Stimulated activated CD4-positive, alpha-beta T cell treated with anti-CD3 and anti-CD28 coated beads, Interleukin-4, amount 100 ng/mL, for 1 hour (primary cell): ENCODE measurements at regions not wholly inside any gene's neighbourhood (a gene's known extent, or its start where the extent isn't known, plus 50 kb on each side); places are given as distances from the start of the nearest gene placed in this dataset.
"Not testable (repeated sequence)": the region's sequence is repeated elsewhere in the genome, so short reads cannot be mapped to it uniquely, and the experiment has no call there.

Experiments used
- DNase-seq: peaks from one replicate; pipeline ENCODE4 v3.0.0-alpha.2; 2020

DNA sequence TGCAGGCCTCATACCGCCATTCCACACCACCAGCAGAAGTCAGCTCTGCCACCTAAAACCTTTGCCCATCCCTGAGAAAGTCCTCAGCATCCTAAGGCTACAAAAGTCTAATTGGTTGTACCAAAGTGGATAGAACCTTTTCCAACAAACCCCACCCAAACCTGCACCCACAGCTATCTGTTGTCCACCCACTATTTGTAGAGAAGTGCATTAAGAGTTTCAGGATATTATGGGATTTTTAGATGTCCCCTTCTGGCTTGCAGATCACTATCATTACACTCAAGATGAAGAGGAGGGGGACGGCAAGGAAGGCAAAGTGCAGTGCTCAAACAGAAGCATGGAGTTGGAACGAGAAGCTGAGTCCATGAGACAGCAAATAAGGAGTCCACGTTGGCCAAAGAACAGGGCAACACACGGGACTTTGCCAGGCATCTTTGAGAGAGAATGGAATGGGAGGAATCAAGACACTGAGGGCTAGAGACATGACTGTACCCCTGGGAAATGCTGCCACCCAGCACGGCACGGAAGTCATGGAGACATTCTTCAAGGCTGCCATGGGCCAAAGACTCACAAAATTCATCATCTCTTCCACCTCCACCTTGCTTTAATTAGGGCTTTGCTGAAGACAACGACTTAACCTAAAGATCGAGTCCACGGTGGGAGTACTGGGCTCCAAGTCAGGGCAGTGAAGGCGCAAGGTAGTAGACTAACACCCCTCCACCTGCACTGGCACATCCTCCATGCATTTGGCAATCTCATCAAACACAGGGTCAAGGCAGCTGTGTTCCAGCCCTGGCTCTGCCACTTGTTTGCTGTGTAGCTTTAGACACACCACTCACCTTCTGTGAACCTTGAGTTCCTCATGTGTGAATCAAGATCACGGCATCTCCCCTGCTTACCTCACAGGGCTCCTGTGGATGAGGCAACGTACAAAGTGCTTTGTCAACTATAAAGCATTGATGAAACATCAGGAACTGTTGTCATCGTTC lies 112.9 kb upstream of the TMEM45B start:
- DNase-seq: no peak

DNA sequence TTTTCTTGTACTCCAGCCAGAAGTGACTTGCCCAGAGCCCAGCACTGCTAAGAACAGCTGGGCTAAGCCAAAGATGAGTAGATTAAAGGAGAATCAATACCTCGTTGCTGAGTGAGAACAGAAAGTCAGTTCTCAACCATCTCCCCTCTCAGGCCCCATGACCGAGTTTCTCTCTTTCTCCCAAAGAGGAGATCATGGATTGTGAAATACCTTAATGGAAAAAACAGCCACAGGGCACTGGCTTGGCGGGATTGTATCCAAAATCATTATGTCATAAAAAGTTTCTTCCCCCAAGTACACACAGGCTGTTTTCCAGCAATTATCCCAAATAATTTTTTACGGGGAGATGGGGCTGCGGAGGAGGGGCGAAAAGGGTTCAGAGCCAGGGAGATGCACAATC lies 111.8 kb upstream of the TMEM45B start:
- DNase-seq: no peak

DNA sequence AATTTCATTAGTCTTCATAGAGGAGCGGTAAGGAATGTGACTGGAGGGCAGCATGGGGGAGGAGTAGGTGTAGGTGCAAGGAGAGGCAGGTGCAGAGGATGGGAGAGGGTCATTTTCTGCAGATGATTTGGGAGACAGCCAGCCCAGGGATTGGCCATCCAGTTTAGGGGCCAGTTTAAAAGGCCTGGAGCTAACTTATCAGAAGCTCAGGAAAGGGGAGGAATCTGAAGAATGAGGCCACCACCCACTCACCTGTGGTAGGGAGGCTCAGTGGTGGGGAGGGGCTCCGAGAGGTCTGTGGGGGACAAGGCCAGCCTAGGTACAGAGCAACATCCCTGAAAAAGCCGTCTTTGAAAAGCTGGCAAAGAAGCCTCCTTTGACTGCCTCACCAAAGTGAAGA lies 110.8 kb upstream of the TMEM45B start:
- no peak for DNase-seq

DNA sequence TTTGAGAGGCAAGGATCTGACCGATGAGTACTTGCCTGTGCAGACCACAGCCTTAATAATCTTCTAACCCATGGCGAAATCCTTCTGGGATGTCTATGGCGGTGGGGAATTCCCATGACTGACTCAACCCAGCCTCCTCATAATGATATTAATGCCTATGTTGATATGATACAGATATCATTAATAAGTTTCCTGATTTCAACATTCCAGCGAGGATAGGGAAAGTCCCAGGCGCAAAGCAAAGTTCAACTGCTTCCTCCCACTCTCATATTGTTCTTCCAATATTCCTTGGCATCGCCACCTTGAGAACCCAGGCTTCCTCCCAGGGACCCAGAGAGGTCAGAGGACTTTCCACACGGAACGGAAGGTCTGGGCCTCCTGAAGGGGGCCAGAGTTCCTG lies 110.3 kb upstream of the TMEM45B start:
- DNase-seq: no peak

DNA sequence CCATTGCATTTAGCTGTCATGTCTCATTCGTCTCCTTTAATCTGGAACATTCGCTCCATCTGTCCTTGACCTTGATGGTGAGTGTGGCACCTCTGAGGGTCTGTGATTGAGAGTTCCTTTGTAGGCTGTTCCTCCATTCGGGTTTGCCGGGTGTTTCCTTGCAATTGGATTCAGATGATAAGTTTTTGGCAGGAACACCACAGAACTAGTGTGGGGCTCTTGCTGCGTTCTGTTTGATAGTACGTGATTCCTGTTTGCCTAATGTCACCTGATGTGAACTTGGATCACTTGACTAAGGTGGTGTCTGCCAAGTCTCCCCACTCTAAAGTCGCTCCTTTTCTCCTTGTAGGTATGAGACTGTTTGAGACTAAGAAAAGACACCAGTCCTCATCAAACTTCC lies 109.7 kb upstream of the TMEM45B start:
- DNase-seq: no peak

DNA sequence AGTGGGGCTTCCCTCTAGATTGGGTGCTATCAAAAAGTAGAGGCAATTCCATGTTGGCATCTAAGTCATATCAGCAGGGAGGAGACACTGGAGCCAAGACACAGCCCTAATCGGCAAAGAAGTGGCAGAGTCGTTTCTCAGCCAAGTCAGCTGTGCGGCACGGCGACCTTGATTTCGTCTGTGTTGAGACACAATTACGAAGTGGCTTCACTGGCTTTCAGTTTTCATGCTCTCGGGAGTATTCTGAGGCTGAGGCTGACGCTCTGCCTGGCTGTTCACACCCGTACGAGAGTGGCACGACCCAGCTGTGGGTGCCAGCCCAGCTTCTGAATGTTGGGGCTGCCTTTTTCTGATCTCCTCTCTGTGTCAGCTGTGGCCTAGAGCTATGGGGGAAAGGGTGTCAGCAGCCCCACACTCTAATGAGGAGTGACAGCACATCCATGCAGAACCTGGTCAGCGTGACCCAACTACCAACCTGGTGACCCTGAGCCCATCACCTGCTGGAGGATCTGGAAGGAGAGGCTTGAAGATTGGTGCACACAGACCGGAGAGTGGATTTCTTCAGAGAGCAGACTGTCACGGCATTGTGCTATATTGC lies 105.7 kb upstream of the TMEM45B start:
- no peak for DNase-seq

DNA sequence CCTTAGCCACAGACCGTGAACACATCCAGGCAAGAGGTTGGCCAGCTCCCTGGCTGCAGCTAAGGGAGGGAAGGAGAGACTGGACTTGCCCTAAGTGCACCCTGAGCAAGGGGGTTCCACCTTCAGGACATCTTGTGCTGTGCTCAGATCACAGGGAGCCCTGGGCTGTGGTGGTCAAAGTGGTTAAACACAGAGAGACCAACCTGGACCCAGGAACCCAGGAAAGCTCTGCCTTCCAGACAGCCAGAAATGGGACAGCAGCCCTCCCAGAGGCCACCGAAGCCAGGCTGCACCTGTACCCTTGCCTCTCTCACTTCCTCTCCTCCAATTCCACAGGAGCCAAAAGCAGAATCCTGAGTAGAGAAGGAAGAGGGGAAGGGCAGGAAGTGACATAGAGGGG lies 105.2 kb upstream of the TMEM45B start:
- DNase-seq: no peak

DNA sequence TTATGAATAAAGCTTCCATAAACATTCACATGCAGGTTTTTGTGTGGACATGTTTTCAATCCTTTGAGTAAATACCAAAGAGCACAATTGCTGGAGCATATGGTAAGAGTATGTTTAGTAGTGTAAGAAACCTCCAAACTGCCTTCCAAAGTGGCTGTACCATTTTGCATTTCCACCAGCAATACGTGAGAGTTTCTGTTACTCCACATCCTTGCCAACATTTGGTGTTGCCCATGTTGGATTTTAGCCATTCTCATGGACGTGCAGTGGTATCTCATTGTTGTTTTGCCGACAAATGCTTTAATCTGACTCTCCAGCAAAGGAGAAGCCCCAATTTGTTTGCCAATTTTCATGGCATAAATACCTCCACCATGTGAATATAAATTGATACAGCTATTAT lies 103.9 kb upstream of the TMEM45B start:
- no peak for DNase-seq

DNA sequence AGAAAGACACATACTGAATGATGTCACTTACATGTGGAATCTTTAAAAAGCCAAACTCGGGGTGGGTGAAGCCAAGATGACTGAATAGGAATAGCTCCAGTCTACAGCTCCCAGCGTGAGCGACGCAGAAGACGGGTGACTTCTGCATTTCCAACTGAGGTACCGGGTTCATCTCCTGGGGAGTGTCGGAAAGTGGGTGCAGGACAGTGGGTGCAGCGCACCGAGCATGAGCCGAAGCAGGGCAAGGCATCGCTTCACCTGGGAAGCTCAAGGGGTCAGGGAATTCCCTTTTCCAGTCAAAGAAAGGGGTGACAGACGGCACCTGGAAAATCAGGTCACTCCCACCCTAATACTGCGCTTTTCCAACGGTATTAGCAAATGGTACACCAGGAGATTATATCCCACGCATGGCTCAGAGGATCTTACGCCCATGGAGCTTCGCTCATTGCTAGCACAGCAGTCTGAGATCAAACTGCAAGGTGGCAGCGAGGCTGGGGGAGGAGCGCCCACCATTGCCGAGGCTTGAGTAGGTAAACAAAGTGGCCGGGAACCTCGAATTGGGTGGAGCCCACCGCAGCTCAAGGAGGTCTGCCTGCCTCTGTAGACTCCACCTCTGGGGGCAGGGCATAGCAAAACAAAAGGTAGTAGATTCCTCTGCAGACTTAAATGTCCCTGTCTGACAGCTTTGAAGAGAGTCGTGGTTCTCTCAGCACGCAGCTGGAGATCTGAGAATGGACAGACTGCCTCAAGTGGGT lies 103.0 kb upstream of the TMEM45B start:
- not testable (repeated sequence) for DNase-seq

DNA sequence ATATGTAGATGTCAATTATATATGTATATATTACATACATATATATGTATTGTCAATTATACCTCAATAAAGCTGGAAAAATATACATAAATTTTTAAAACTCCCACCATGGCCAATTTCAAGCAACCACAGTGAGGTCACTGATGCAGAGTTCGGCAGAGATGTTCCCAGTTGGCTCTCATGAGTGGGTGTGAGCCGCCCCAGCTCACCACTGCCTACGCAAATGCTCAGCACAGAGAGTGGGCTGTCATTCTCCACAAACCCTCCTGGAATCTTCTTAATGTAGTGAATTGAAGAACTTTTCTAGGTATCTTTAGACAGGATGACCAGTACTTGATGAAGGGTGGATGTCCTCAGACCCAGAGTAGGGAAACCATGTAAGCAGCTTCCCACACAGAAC lies 96.6 kb upstream of the TMEM45B start:
- DNase-seq: no peak

DNA sequence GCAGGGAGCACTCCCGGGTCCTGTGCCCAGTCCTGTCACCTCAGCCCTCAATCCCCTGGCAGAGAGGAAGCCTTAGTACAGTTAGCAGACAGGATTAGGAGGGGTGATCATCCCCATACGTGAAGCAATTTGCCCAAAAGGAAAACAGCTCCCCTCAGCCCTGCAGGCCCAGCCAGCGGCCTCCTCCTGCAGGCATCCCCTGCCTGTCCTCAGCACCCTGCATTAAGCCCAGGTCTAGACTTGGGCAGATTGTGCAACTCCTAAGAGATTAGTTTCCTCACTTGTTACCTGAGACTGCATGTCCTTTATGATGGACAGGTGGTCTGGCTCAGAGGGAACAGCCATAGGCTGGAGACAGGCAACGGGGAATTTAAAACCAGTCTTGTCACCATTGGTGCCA lies 95.5 kb upstream of the TMEM45B start:
- DNase-seq: no peak

DNA sequence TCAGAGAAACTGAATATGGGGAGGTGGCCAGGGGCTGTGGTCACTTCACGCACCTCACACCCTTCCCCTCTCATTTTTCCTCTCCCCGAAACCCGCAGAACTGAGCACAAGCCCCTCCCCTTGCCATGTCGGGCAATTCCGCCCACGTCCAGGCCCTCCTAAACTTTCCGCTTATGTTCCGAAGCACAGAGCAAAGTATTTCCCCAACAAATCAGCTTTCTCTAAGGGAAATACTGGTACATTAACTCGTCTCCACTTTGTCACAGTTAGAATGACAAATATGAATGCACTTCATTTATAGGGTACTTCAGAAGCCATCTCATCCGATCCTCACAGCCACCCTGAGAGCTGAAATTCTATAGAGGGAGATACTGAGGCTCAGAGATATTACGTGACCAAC lies 94.7 kb upstream of the TMEM45B start:
- DNase-seq: no peak

DNA sequence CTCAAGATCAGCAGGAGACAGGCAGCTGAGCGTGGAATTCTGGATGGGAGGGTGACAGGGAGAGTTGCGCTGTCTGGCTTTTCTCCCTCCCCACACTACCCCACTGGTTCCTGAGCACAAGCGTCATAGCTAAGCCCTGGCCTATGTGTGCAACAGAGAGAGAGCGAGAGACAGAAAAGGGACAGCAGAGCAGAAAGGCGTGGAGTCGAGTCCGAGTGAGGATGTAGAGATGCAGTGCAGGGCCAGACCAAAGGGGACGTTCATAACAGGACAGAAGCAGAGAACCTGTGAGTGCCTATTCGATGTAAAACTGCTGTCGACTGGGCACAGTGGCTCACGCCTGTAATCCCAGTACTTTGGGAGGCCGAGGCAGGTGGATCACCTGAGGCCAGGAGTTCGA lies 94.0 kb upstream of the TMEM45B start:
- no peak for DNase-seq

DNA sequence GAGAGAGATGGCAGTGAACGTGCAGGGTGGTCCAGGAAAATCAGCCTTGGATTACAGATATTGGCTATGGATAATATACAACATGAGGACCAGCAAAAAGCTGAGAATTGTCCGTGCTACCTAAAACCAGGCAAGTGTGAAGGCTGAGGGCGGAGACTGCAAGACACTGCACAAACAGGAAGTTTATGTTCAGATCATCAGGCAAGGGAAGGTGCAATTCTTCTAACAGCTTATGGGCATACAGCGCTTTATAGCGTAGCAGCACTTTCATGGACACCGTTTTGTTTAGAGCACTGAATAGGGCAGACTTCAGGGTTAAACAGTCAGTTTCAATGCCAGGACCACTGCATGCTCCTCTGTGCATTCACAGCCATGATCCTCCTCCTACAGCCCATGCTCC lies 93.1 kb upstream of the TMEM45B start:
- DNase-seq: no peak

DNA sequence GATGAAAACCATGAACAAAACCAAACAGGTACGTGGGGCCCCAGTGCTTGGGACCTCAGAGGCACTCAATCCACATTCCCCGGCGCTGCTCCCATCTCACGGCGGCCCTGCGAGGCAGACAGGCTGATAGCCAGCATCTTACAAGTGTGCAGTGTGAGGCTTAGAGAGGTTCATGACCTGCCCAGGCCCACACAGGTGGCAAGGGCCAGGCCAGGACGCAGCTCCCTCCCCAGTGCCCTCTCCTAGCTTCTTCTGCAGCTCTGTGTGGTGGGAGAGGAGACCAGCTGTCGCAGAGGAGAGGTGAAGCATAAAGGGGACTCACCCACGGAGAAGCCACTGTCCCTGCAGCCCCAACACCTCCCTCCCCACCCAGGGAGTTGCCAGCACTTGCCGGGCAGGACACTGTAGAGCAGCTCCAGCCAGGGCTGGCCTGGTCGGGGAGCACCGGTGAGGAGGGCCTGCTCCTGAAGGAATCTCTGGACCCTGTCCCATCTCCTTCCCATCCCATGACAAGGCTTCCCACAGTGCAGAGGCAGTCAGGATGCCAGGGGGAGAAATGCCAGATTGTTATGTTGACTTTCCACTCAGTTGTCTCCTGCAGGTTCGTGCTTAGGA lies 92.4 kb upstream of the TMEM45B start:
- no peak for DNase-seq

DNA sequence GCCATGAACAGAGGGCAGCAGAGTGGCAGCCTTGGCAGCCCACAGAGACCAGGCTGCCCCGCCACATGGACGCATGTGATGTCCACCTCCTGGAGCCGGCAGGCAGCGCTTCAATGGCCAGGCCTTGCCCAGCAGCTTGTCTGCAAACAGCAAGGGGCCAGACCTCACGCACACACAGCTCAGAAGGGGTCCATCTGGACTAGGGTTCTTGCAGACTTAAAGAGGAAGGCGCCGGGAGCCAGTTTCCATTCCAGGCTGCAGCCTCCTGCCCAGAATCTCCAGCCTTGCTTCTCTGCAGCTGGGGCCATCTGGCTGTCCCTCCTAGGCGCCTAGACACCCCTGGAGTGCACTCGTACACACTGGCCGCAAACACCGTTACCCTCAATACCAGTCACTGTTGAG lies 91.9 kb upstream of the TMEM45B start:
- DNase-seq: no peak

DNA sequence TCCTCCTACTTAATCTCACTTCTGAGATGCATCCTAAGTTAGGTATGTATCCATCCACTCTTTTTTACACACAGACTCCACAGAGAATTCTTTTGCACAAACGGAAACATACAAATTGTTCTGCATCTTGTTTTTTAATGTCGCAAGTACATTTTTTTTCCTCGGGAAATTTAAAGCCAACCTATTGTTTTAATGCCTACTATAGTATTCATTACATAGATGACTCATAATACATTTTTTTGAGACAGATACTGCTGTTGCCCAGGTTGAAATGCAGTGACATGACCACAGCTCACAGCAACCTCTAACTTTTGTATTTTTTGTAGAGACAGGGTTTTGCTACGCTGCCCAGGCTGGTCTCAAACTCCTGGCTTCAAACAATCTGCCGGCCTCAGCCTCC lies 90.8 kb upstream of the TMEM45B start:
- no peak for DNase-seq

DNA sequence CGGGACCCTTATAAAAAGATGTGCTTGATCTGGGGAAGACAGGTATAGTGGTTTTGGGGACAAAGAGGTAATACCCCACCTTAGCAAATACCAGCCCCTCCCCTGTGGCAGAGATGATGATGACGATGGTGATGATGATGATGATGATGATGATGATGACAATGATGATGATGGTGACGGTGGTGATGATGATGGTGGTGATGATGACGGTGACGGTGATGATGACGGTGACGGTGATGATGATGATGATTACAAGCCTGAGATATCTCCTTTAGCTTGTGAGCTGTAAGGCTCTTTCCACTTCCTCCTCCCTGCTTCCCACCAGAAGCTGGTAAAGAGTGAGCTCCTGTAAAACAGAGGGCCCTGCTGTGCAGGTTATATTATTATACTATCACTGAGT lies 89.5 kb upstream of the TMEM45B start:
- no peak for DNase-seq

DNA sequence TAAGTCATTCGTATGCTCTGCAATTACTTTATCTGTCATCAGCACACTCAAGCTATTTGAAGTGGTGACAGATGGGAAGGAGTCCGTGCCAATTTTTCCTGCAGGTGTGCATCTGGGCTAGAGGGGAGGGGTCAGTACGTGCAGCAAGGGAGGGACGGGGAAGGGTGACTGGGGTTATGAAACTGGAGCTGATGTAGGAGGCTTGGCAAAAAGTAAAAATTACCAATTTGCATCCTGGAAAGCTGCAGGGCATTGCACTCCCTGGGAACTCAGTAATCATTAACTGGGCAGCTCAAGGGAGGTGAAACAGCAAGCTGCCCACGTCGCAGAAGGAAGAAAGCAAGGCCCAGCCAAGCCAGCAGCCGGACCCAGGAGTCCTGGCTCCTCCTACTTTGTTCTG lies 87.1 kb upstream of the TMEM45B start:
- DNase-seq: no peak

DNA sequence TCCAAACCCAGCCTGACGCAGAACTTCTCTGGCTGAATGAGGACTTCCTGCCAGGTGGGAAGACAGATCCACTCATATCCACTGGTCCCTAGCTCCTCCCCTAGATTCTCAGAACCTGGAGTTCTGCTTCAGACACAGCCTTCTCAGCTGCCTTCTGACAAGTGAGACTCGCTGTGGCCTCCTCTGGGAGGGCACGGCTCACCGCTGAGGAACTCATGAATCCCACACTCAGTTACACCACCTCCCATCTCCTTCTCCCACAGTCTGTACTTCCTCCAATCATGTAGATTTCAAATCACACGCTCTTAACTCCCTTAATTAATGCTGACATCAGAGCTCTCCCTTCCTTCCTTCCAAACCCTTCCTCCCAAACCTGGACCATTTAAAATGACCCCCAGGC lies 86.4 kb upstream of the TMEM45B start:
- DNase-seq: no peak

DNA sequence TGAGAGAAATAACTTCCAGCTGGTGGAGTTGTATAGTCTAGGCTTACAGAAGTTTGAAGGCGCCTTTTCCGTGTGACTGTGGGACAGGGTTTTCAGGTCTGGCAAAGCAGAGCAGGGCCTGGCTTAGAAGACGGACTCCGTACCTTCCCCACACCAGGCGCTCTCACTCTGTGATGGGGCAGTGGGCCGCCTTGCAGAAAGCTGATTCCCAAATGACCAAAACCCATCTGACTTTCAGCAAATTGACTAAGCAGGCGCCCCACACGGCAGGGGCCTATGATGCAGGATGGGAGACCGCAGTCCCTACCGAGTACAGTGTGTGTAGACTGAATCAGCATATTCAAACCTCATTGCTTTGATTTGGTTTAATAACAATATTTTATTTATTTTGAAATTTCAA lies 85.8 kb upstream of the TMEM45B start:
- DNase-seq: no peak

DNA sequence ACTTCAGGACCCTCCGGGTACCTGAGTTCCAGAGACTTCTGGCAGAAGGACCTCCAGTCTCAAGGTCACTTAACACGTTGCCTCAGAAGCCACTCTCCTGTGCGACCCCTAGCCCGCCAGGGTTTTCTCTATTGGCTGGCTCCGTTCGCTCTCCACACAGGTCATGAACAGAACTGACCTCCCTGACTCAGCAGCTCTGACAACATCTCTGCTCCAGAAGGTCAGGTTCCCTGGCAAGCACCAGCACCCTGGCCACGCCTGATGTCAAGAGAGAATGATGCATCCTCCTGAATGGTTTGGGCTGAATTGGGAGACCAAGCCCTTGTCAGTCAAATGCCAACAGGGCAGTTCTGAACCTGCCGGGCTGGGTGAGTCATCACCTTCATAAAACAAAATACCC lies 84.3 kb upstream of the TMEM45B start:
- no peak for DNase-seq

DNA sequence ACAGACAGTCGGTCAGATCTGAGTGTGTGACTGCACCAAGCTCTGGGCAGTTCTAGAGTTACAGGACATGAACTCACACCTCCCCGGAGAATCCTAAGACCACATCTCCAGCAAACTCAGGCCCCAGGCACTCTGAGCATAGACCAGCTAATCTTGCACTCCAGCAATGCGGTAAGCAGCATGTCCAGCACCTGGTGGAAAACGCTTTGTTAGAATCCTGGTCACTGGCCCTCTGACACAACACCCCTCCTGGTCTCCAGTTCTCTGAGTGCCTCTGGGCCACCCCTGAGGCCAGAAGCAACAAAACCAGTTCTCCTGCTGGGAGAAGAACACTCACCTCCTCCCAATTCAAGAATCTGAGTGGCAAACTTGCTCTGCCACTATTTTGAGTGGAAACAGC lies 82.7 kb upstream of the TMEM45B start:
- DNase-seq: no peak

DNA sequence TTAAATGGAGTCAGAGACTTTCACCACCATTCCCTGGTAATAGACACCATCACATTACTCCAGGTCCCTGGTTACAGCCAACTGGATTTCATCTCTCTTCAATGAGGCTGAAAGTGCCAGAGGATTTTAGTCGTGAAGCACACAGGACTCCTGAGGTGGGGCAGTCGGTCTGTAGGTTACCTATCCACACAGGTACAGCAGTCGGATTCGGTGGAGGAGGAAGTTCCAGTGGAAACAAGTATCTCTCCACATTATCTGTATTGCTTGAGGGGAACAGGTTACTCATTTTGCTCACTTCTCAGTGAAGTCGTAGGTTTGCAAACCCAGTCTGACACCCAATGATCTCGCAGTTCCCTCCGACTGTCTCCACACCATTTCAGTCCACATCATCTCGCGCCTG lies 82.3 kb upstream of the TMEM45B start:
- no peak for DNase-seq
